Ascending aorta (tissue), 2 donors: ENCODE measurements at regions not wholly inside any gene's neighbourhood (a gene's known extent, or its start where the extent isn't known, plus 50 kb on each side); places are given as distances from the start of the nearest gene placed in this dataset.

Source experiments
- DNase-seq, 2 donors: peaks; one replicate each; pipeline ENCODE4 v3.0.0-alpha.2; 2019; ENCODE audit warnings: low spot score in 2 of 2
- H3K27ac ChIP-seq, 2 donors: fragments of 200-600 bp; sonication (generic); one replicate each; pipeline ENCODE4 v1.5.1; 2016 to 2017; ENCODE audit warnings: mild to moderate bottlenecking in 1 of 2
- H3K27me3 ChIP-seq: fragments of 200-600 bp; sonication (generic); one replicate; pipeline ENCODE4 v1.5.1; 2017
- H3K36me3 ChIP-seq, 2 donors: fragments of 200-600 bp; sonication (generic); one replicate each; pipeline ENCODE4 v1.5.1; 2016
- H3K4me1 ChIP-seq, 2 donors: fragments of 200-600 bp; sonication (generic); one replicate each; pipeline ENCODE4 v1.5.1; 2016 to 2017; ENCODE audit warnings: mild to moderate bottlenecking in 1 of 2
- H3K4me3 ChIP-seq, 2 donors: fragments of 200-600 bp; sonication (generic); one replicate each; pipeline ENCODE4 v1.5.1; 2016 to 2017; ENCODE audit warnings: mild to moderate bottlenecking in 1 of 2
- H3K9me3 ChIP-seq, 2 donors: fragments of 200-600 bp; sonication (generic); one replicate each; pipeline ENCODE4 v1.5.1; 2016
- intact Hi-C: fragments of 100-400 bp; cut with DNase I; formaldehyde crosslinking; loops from one replicate; pipeline ENCODE4 v1.15.1; 2023
- TF ChIP-seq, protein P1 (sequence below), 3 experiments: fragments of 200-600 bp in 2 of 3; fragments of 450-650 bp in 1 of 3; sonication (generic) in 2 of 3; IDR thresholded peaks; one replicate each; pipeline ENCODE4 v1.5.1; 2016 to 2019; ENCODE audit warnings: antibody characterized with exemption in 3 of 3, mild to moderate bottlenecking in 1 of 3, moderate library complexity in 1 of 3

DNA sequence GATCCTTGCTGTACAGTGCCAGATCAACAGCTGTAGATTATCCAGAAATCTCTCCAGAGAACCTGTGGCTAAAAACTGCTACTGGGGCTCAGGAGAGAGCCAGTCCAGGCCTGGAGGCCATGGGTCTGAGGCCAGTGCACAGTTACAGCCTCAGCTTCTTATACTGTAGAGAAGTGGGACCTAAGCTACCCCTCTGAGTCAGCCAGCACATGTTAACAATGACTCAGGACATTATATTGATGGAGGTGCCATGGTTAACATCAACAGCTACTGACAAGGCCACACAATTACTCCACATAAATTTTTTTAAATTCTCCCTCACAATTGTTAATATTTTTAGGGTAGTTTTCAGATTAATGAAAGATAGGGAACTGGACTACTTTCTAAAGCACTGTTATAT is 138.5 kb downstream of the RBM26 start:
- H3K4me3 ChIP-seq = no peak overlapping the region
- H3K36me3 ChIP-seq = no peaks in the 10 kb centered on the region
- H3K27me3 ChIP-seq = no peaks in the 10 kb centered on the region
- no peak overlapping the region for H3K27ac ChIP-seq
- no peaks in the 10 kb centered on the region for H3K4me1 ChIP-seq
- TF ChIP-seq, protein P1, sequence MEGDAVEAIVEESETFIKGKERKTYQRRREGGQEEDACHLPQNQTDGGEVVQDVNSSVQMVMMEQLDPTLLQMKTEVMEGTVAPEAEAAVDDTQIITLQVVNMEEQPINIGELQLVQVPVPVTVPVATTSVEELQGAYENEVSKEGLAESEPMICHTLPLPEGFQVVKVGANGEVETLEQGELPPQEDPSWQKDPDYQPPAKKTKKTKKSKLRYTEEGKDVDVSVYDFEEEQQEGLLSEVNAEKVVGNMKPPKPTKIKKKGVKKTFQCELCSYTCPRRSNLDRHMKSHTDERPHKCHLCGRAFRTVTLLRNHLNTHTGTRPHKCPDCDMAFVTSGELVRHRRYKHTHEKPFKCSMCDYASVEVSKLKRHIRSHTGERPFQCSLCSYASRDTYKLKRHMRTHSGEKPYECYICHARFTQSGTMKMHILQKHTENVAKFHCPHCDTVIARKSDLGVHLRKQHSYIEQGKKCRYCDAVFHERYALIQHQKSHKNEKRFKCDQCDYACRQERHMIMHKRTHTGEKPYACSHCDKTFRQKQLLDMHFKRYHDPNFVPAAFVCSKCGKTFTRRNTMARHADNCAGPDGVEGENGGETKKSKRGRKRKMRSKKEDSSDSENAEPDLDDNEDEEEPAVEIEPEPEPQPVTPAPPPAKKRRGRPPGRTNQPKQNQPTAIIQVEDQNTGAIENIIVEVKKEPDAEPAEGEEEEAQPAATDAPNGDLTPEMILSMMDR (IDR thresholded peaks at IDR 0.05) = no peak
- H3K9me3 ChIP-seq = no peaks in the 10 kb centered on the region
- DNase-seq = no peak
- intact Hi-C loops = no loop called here

DNA sequence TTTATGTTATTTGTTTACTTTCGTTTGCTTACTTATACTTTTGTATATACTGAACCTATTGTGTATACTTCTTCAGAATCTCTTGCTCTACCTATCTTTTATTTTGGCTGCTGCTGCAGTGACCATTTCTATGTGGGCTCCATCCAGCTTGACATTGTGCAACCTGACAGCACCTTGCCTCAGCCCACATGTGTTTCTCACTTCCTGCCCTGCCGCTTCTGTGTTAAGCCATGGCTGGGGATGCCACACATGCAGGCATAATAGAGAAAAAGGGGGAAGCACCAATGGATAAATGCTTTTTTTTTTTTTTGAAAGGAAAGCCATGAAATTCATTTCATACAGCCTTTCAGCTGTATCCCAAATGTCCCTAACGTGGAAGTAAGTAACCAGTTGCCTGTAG is 147.6 kb downstream of the RBM26 start:
- intact Hi-C loops = no loop called here
- H3K27me3 ChIP-seq = no peaks in the 10 kb centered on the region
- H3K4me1 ChIP-seq = no peaks in the 10 kb centered on the region
- TF ChIP-seq, protein P1 (IDR thresholded peaks at IDR 0.05) = no peak
- no peak overlapping the region for H3K27ac ChIP-seq
- H3K9me3 ChIP-seq = no peaks in the 10 kb centered on the region
- no peak for DNase-seq
- H3K4me3 ChIP-seq = no peak overlapping the region
- no peaks in the 10 kb centered on the region for H3K36me3 ChIP-seq

DNA sequence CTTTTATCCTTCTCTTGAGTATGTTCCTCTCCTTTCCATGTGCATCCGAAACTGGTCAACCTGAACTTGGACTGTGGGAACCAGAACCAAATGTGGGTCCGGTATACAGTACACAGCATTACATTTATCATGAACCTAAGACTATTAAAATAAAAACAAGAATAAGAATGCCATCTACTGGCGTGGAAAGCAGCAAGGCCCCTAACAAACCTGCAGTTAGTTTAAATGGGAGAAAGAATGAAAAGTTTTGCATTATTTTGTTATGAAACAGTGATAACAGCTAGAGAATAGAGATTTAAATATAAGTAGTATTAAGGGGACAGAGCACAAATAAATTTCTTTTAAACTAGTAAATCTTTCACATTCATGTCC is 159.5 kb downstream of the RBM26 start:
- no peaks in the 10 kb centered on the region for H3K9me3 ChIP-seq
- H3K4me1 ChIP-seq = no peaks in the 10 kb centered on the region
- H3K36me3 ChIP-seq = no peaks in the 10 kb centered on the region
- H3K27ac ChIP-seq = no peak overlapping the region
- no peak overlapping the region for H3K4me3 ChIP-seq
- no peaks in the 10 kb centered on the region for H3K27me3 ChIP-seq
- TF ChIP-seq, protein P1 (IDR thresholded peaks at IDR 0.05) = no peak
- intact Hi-C loops = no loop called here
- no peak for DNase-seq

DNA sequence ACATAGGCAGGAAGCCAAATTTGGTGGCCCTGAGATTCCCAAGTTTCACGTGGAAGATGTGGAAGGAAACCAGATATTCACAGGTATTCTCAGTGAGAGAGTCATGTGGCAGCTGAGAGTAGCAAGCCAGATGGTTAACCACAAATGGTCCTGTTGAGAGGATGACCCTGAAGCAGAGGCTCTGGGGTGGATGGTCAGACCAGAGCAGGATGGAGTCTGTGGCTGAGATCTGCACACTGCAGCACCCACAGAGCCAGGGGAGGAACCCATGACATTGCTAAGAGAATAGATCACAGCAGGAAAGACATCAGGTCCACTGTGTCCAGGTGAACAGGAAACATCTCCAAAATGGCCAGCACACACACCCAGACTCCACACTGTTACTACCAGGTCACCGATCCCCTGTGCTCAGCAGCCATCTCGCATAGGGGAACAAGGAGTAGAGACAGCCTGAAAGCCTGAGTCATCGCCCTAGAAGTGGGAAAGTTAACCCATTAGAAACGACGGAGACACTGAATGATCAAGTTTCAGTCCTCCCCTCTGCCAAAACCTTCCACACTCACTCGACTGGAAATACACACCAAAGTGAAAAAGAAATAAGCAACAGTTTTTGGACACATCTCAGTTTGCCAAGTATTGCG is 160.0 kb downstream of the RBM26 start:
- intact Hi-C loops = no loop called here

DNA sequence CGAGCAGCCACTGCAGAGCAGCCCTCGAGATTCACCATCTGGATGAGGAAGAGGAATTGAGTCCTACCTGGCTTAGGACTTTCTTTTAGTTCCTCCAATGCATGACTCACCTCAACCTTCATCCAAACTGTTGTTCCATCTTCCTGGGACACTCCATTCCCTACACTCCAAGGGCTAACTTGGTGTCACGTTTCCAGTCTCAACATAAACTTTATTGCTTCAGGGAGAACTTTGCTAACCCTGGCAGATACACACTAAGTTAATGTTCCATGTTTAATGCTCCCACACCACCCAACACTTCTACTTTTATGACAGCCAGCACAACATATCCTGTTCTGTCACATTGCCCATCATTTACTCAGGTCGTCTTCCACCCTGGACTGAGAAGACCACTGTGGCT is 164.4 kb downstream of the RBM26 start:
- intact Hi-C loops = no loop called here
- TF ChIP-seq, protein P1 (IDR thresholded peaks at IDR 0.05) = no peak
- H3K4me1 ChIP-seq = no peaks in the 10 kb centered on the region
- no peaks in the 10 kb centered on the region for H3K27me3 ChIP-seq
- H3K4me3 ChIP-seq = no peak overlapping the region
- no peak overlapping the region for H3K27ac ChIP-seq
- no peaks in the 10 kb centered on the region for H3K9me3 ChIP-seq
- no peaks in the 10 kb centered on the region for H3K36me3 ChIP-seq
- no peak for DNase-seq

More for the DNA sequence above, 160.0 kb downstream of the RBM26 start:
- TF ChIP-seq, protein P1 (IDR thresholded peaks at IDR 0.05) = no peak
- no peak overlapping the region for H3K27ac ChIP-seq
- no peaks in the 10 kb centered on the region for H3K27me3 ChIP-seq
- H3K9me3 ChIP-seq = no peaks in the 10 kb centered on the region
- no peak overlapping the region for H3K4me3 ChIP-seq
- DNase-seq = no peak
- H3K36me3 ChIP-seq = no peaks in the 10 kb centered on the region
- no peaks in the 10 kb centered on the region for H3K4me1 ChIP-seq

DNA sequence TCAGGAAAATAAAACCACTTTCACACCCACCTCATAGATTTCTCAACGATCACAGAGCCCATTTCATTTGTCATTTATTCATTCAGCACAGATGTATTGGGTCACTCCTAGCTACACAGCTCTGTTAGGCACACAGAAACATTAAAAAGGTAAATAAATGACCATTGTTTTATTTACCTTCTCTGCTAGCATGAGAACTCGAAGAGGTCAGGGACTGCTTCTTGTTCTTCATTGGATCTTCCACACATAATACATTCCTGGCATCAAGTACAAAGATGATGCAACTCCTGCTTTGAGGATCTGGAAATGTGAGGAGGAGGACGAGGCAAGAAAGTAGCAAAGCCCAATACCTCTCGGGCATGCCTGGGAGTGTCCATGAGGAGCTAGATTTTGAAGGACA is 168.1 kb downstream of the RBM26 start:
- TF ChIP-seq, protein P1 (IDR thresholded peaks at IDR 0.05) = no peak
- Histone ChIP-seq H3K9me3 (no peaks in the 10 kb centered on the region), H3K4me1 (no peaks in the 10 kb centered on the region), H3K27ac (no peak overlapping the region), H3K4me3 (no peak overlapping the region), H3K27me3 (no peaks in the 10 kb centered on the region), H3K36me3 (no peaks in the 10 kb centered on the region)
- intact Hi-C loops = no loop called here
- DNase-seq = no peak
